HEK293 (cell line): ENCODE measurements at regions not wholly inside any gene's neighbourhood (a gene's known extent, or its start where the extent isn't known, plus 50 kb on each side); places are given as distances from the start of the nearest gene placed in this dataset.

Experiments
- CTCF ChIA-PET: fragments of 350-600 bp; formaldehyde crosslinking; extraction: SDS; loops from one replicate; lab custom pipeline; 2021; ENCODE audit warnings: antibody characterized with exemption; lab: Yijun Ruan, JAX
- POLR2A ChIA-PET: fragments of 300-600 bp; formaldehyde crosslinking; extraction: SDS; loops from one replicate; lab custom pipeline; 2020; ENCODE audit warnings: antibody characterized with exemption, inconsistent platforms; lab: Yijun Ruan, JAX
- H3K27ac ChIP-seq: fragments of 200-500 bp; sonication (Bioruptor generic); 2 replicates; pipeline ENCODE4 v1.5.1; 2014; ENCODE audit warnings: low read depth, low read length, control low read depth, inconsistent platforms; ENCODE audit errors: extremely low read depth
- H3K36me3 ChIP-seq, 2 experiments: fragments of 200-500 bp in 1 of 2; sonication (Bioruptor generic) in 1 of 2; 1 replicate in 1 of 2; 2 replicates in 1 of 2; pipeline ENCODE4 v1.5.1; 2014 to 2017; ENCODE audit warnings: inconsistent platforms in 2 of 2, low read length in 2 of 2; ENCODE audit not compliant: control insufficient read depth in 2 of 2, insufficient read depth in 1 of 2
- H3K4me1 ChIP-seq: fragments of 200-500 bp; sonication (Bioruptor generic); 2 replicates; pipeline ENCODE4 v1.5.1; 2014; ENCODE audit warnings: mild to moderate bottlenecking, low read length, inconsistent platforms; ENCODE audit not compliant: control insufficient read depth, insufficient read depth
- H3K4me3 ChIP-seq: 2 replicates; pipeline ENCODE4 v1.5.1; 2011; ENCODE audit warnings: low read depth, mild to moderate bottlenecking, control low read depth, low read length, moderate library complexity
- H3K9me3 ChIP-seq: fragments of 200-500 bp; sonication (Bioruptor generic); 2 replicates; pipeline ENCODE4 v1.5.1; 2014; ENCODE audit warnings: low read depth, low read length, inconsistent platforms; ENCODE audit not compliant: control insufficient read depth, insufficient read depth
- BCL11A ChIP-seq: fragments of 450-650 bp; formaldehyde crosslinking; IDR thresholded peaks from 2 replicates; pipeline ENCODE4 v1.5.1; 2016; ENCODE audit warnings: low read depth, missing biosample characterization, missing genetic modification characterization
- KLF16 ChIP-seq: fragments of 450-650 bp; formaldehyde crosslinking; IDR thresholded peaks from 2 replicates; pipeline ENCODE4 v1.5.1; 2017; ENCODE audit warnings: missing biosample characterization, missing genetic modification characterization
- KLF9 ChIP-seq: fragments of 450-650 bp; formaldehyde crosslinking; IDR thresholded peaks from 2 replicates; pipeline ENCODE4 v1.5.1; 2016; ENCODE audit warnings: missing biosample characterization, missing genetic modification characterization, low read depth
- PRDM1 ChIP-seq: fragments of 450-650 bp; formaldehyde crosslinking; IDR thresholded peaks from 2 replicates; pipeline ENCODE4; 2016; ENCODE audit warnings: missing biosample characterization, missing genetic modification characterization
- REPIN1 ChIP-seq: fragments of 450-650 bp; formaldehyde crosslinking; IDR thresholded peaks from 2 replicates; pipeline ENCODE4 v1.5.1; 2017; ENCODE audit warnings: missing biosample characterization, missing genetic modification characterization, low read depth
- ZBTB7A ChIP-seq: fragments of 450-650 bp; formaldehyde crosslinking; IDR thresholded peaks from 2 replicates; pipeline ENCODE4 v1.5.1; 2016; ENCODE audit warnings: low read depth, missing biosample characterization, missing genetic modification characterization
- ZFP69B ChIP-seq: fragments of 450-650 bp; formaldehyde crosslinking; IDR thresholded peaks from 2 replicates; pipeline ENCODE4 v1.5.1; 2016; ENCODE audit warnings: missing biosample characterization, missing genetic modification characterization
- ZNF114 ChIP-seq: fragments of 450-650 bp; formaldehyde crosslinking; IDR thresholded peaks from 2 replicates; pipeline ENCODE4 v1.5.0; 2017; ENCODE audit warnings: missing biosample characterization, missing genetic modification characterization
- ZNF133 ChIP-seq: fragments of 450-650 bp; formaldehyde crosslinking; IDR thresholded peaks from 2 replicates; pipeline ENCODE4 v1.5.1; 2016; ENCODE audit warnings: missing biosample characterization, missing genetic modification characterization
- ZNF175 ChIP-seq: fragments of 450-650 bp; formaldehyde crosslinking; IDR thresholded peaks from 2 replicates; pipeline ENCODE4 v1.5.1; 2016; ENCODE audit warnings: missing biosample characterization, missing genetic modification characterization
- ZNF239 ChIP-seq: fragments of 450-650 bp; formaldehyde crosslinking; IDR thresholded peaks from 2 replicates; pipeline ENCODE4 v1.5.1; 2016; ENCODE audit warnings: missing biosample characterization, missing genetic modification characterization
- ZNF311 ChIP-seq: fragments of 450-650 bp; formaldehyde crosslinking; IDR thresholded peaks from 2 replicates; pipeline ENCODE4 v1.5.1; 2017; ENCODE audit warnings: missing biosample characterization, missing genetic modification characterization, borderline replicate concordance
- ZNF354C ChIP-seq: fragments of 450-650 bp; formaldehyde crosslinking; IDR thresholded peaks from 2 replicates; pipeline ENCODE4 v1.5.1; 2016; ENCODE audit warnings: missing biosample characterization, missing genetic modification characterization, low read depth, borderline replicate concordance
- ZNF514 ChIP-seq: fragments of 450-650 bp; formaldehyde crosslinking; IDR thresholded peaks from 2 replicates; pipeline ENCODE4 v1.5.1; 2016; ENCODE audit warnings: missing biosample characterization, missing genetic modification characterization
- ZNF621 ChIP-seq: fragments of 450-650 bp; formaldehyde crosslinking; IDR thresholded peaks from 2 replicates; pipeline ENCODE4 v1.5.1; 2017; ENCODE audit warnings: missing biosample characterization, missing genetic modification characterization
- ZNF623 ChIP-seq: fragments of 450-650 bp; formaldehyde crosslinking; IDR thresholded peaks from 2 replicates; pipeline ENCODE4 v1.5.1; 2016; ENCODE audit warnings: missing biosample characterization, missing genetic modification characterization
- ZNF629 ChIP-seq: fragments of 450-650 bp; formaldehyde crosslinking; IDR thresholded peaks from 2 replicates; pipeline ENCODE4 v1.5.1; 2017; ENCODE audit warnings: missing biosample characterization, missing genetic modification characterization
- ZSCAN30 ChIP-seq: fragments of 450-650 bp; IDR thresholded peaks from 2 replicates; pipeline ENCODE4 v1.5.1; 2018; ENCODE audit warnings: missing biosample characterization, mild to moderate bottlenecking, missing genetic modification characterization, moderate library complexity
- TF ChIP-seq, protein P1 (sequence below): fragments of 450-650 bp; formaldehyde crosslinking; IDR thresholded peaks from 2 replicates; pipeline ENCODE4 v1.5.1; 2016; ENCODE audit warnings: missing biosample characterization, missing genetic modification characterization, low read depth
- TF ChIP-seq, protein P2 (sequence below): fragments of 450-650 bp; formaldehyde crosslinking; IDR thresholded peaks from 2 replicates; pipeline ENCODE4 v1.5.1; 2016; ENCODE audit warnings: missing biosample characterization, missing genetic modification characterization
- TF ChIP-seq, protein P3 (sequence below): fragments of 450-650 bp; formaldehyde crosslinking; IDR thresholded peaks from 2 replicates; pipeline ENCODE4 v1.5.1; 2016; ENCODE audit warnings: missing biosample characterization, missing genetic modification characterization, borderline replicate concordance
- TF ChIP-seq, protein P4 (sequence below): fragments of 450-650 bp; formaldehyde crosslinking; IDR thresholded peaks from 2 replicates; pipeline ENCODE4 v1.5.1; 2016; ENCODE audit warnings: missing biosample characterization, missing genetic modification characterization

DNA sequence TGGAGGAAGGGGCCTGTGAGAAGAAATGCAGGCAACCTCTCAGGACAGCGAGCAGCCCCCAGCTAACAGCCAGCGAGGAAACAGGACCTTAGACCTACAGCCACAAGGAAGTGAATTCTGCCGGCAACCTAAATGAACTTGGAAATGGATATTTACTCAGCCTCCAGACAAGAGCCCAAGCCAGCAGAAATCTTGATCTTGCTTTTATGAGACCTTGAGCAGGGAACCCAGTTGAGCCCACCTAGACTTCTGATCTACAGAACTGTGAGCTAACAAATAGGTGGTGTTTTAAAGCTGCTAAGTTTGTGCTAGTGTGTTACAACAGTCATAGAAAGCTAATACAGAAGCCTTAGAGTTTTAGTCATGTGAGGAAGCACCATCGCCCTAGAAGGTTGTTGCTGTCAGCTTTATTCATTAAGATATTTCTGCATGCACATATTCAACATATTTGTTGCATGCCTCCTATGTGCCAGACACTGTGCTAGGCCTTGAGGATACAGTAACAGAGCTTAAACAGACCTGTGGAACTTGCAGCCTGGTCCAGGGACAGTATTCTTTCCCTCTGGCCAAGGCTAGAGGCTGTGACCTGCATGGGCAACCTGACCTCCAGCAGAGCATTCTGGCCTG is 50.3 kb downstream of the NALF2 start:
- TF ChIP-seq, protein P1, sequence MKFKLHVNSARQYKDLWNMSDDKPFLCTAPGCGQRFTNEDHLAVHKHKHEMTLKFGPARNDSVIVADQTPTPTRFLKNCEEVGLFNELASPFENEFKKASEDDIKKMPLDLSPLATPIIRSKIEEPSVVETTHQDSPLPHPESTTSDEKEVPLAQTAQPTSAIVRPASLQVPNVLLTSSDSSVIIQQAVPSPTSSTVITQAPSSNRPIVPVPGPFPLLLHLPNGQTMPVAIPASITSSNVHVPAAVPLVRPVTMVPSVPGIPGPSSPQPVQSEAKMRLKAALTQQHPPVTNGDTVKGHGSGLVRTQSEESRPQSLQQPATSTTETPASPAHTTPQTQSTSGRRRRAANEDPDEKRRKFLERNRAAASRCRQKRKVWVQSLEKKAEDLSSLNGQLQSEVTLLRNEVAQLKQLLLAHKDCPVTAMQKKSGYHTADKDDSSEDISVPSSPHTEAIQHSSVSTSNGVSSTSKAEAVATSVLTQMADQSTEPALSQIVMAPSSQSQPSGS (tag by site-specific recombination), result no peak
- TF ChIP-seq ZFP69B, result no peak
- no peak for TF ChIP-seq ZNF623
- TF ChIP-seq, protein P2, sequence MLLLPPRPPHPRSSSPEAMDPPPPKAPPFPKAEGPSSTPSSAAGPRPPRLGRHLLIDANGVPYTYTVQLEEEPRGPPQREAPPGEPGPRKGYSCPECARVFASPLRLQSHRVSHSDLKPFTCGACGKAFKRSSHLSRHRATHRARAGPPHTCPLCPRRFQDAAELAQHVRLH, result no peak
- TF ChIP-seq REPIN1 (tag by site-specific recombination), result no peak
- no peak for TF ChIP-seq ZBTB7A (tag by site-specific recombination)
- TF ChIP-seq ZNF133, result no peak
- no peak for TF ChIP-seq BCL11A
- TF ChIP-seq KLF16, result no peak
- TF ChIP-seq ZNF514 (tag by site-specific recombination), result no peak
- TF ChIP-seq, protein P3, sequence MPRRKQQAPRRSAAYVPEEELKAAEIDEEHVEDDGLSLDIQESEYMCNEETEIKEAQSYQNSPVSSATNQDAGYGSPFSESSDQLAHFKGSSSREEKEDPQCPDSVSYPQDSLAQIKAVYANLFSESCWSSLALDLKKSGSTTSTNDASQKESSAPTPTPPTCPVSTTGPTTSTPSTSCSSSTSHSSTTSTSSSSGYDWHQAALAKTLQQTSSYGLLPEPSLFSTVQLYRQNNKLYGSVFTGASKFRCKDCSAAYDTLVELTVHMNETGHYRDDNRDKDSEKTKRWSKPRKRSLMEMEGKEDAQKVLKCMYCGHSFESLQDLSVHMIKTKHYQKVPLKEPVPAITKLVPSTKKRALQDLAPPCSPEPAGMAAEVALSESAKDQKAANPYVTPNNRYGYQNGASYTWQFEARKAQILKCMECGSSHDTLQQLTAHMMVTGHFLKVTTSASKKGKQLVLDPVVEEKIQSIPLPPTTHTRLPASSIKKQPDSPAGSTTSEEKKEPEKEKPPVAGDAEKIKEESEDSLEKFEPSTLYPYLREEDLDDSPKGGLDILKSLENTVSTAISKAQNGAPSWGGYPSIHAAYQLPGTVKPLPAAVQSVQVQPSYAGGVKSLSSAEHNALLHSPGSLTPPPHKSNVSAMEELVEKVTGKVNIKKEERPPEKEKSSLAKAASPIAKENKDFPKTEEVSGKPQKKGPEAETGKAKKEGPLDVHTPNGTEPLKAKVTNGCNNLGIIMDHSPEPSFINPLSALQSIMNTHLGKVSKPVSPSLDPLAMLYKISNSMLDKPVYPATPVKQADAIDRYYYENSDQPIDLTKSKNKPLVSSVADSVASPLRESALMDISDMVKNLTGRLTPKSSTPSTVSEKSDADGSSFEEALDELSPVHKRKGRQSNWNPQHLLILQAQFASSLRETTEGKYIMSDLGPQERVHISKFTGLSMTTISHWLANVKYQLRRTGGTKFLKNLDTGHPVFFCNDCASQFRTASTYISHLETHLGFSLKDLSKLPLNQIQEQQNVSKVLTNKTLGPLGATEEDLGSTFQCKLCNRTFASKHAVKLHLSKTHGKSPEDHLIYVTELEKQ, result no peak
- TF ChIP-seq, protein P4, sequence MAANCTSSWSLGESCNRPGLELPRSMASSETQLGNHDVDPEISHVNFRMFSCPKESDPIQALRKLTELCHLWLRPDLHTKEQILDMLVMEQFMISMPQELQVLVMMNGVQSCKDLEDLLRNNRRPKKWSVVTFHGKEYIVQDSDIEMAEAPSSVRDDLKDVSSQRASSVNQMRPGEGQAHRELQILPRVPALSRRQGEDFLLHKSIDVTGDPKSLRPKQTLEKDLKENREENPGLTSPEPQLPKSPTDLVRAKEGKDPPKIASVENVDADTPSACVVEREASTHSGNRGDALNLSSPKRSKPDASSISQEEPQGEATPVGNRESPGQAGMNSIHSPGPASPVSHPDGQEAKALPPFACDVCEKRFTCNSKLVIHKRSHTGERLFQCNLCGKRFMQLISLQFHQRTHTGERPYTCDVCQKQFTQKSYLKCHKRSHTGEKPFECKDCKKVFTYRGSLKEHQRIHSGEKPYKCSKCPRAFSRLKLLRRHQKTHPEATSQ, result no peak
- TF ChIP-seq KLF9 (tag by site-specific recombination), result no peak
- no peak for TF ChIP-seq ZNF354C (tag by site-specific recombination)
- TF ChIP-seq ZNF114 (tag by site-specific recombination), result no peak
- H3K4me3 ChIP-seq, result no peak overlapping the region
- H3K27ac ChIP-seq, result no peak overlapping the region
- POLR2A ChIA-PET, result no interaction called here
- H3K4me1 ChIP-seq, result no peaks in the 10 kb centered on the region; the same call in 1 of the 2 replicates
- CTCF ChIA-PET, result interaction anchor here (0.5 to 3.6 kb wide), 2 partner anchors 16 to 131 kb away, joined by 4 to 16 read pairs; no protein-coding TSS in a partner anchor
- H3K9me3 ChIP-seq, result no peaks in the 10 kb centered on the region
- H3K36me3 ChIP-seq, result no peaks in the 10 kb centered on the region

DNA sequence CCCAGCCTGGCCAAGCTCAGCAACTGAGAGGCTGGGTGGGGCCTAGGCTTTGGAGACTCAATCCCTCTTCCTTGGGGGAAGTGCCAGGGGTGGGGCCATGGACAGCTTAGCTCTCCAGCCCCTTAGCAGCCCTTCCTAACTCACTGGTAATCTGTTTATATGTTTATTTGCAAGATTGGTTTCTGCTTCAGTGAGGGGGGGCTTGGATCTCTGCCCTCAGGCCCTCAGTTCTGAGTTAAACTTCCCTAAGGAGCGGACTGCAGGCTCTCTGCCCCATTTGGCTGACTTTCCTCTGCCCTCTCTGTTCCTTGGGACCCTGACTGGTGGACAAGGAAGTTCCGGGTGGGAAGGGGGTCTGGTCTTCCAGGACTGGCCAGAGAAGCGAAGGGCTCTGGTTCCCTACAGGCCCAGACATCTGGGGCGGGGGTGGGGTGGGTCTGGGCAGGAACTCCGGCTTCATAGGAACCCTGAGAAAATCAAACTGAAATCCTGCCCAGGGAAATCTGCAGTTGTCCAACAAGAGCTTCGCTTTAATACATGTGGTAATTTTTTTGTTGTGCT is 51.4 kb downstream of the NALF2 start:
- POLR2A ChIA-PET, result no interaction called here
- Histone ChIP-seq H3K4me1 (no peaks in the 10 kb centered on the region; the same call in 1 of the 2 replicates), H3K9me3 (no peaks in the 10 kb centered on the region), H3K27ac (no peak overlapping the region), H3K4me3 (no peak overlapping the region), H3K36me3 (no peaks in the 10 kb centered on the region)
- TF ChIP-seq ZNF621 (tag by site-specific recombination) (no peak), ZNF239 (tag by site-specific recombination) (no peak), PRDM1 (tag by site-specific recombination) (no peak), ZNF629 (no peak), ZNF175 (tag by site-specific recombination) (no peak), ZSCAN30 (tag by site-specific recombination) (no peak), ZNF311 (tag by site-specific recombination) (no peak)
- TF ChIP-seq, all 188 proteins: peak for 0
- CTCF ChIA-PET, result interaction anchor here (0.6 kb wide), 1 partner anchor 27 kb away, joined by 3 read pairs; no protein-coding TSS in a partner anchor
